Fibroblast of villous mesenchyme (primary cell): ENCODE measurements at regions not wholly inside any gene's neighbourhood (a gene's known extent, or its start where the extent isn't known, plus 50 kb on each side); places are given as distances from the start of the nearest gene placed in this dataset.

ENCODE experiments used
- DNase-seq: peaks from one replicate; pipeline ENCODE4 v3.0.0-alpha.2; 2010; ENCODE audit warnings: low read depth
- H3K4me3 ChIP-seq: 2 replicates; pipeline ENCODE4 v1.5.1; 2011; ENCODE audit warnings: low read depth, mild to moderate bottlenecking, low read length
- CTCF ChIP-seq: IDR thresholded peaks from 2 replicates; pipeline ENCODE4 v1.5.1; 2012; ENCODE audit warnings: low read depth, mild to moderate bottlenecking, low read length; ENCODE audit not compliant: insufficient read depth

- TF ChIP-seq CTCF: no peak
- no peak for DNase-seq
- H3K4me3 ChIP-seq: no peak overlapping the region
Observed at GRCh38 chr6:40654828-40655227, 67.7 kb upstream of the LRFN2 start.

GRCh38 chr6:40645043-40645442, 57.9 kb upstream of the LRFN2 start:
- no peak for TF ChIP-seq CTCF
- no peak for DNase-seq
- no peak overlapping the region for H3K4me3 ChIP-seq

GRCh38 chr6:40642837-40643236, 55.7 kb upstream of the LRFN2 start:
- no peak for TF ChIP-seq CTCF
- no peak overlapping the region for H3K4me3 ChIP-seq
- no peak for DNase-seq

GRCh38 chr6:40642190-40642589, 55.0 kb upstream of the LRFN2 start:
- DNase-seq: no peak
- TF ChIP-seq CTCF: no peak
- no peak overlapping the region for H3K4me3 ChIP-seq

- no peak for TF ChIP-seq CTCF
- H3K4me3 ChIP-seq: no peak overlapping the region
- DNase-seq: no peak
Observed at GRCh38 chr6:40640599-40641227, 53.5 kb upstream of the LRFN2 start.
